ENCODE measurements at regions not wholly inside any gene's neighbourhood (a gene's known extent, or its start where the extent isn't known, plus 50 kb on each side); places are given as distances from the start of the nearest gene placed in this dataset.

DNA sequence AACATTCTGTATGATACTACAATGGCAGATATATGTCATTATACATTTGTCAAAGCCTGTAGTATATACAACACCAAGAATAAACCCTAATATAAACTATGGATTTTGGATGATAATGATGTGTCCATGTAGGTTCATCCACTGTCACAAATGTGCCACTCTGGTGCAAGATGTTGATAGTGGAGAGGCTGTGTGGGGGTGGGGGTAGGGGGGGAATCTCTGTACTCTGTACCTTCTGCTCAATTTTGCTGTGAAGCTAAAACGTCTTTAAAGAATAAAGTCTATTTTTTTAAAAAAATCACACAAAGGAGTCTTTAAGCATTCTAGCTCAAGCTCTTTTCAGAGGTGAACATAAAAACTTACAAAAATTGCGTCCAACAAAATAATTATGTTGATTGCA, 88.2 kb upstream of the ABI3BP start:
- no peak overlapping the region for H3K14ac ChIP-seq (ENCODE audit: low read length in 2 of 2)
- no peaks in the 10 kb centered on the region for H3K36me3 ChIP-seq (ENCODE audit: control insufficient read depth in 1 of 2, insufficient read depth in 2 of 2, low read depth in 1 of 2, low read length in 2 of 2)
- no peaks in the 10 kb centered on the region for H3K27me3 ChIP-seq (ENCODE audit: control insufficient read depth in 1 of 2, insufficient read depth in 1 of 2, low read length in 2 of 2)
- H3K18ac ChIP-seq (ENCODE audit: low read depth in 1 of 2, low read length in 2 of 2) = no peak overlapping the region
- no peak overlapping the region for H3K4ac ChIP-seq (ENCODE audit: low read depth in 1 of 2, low read length in 2 of 2)
- H2BK15ac ChIP-seq (ENCODE audit: low read depth, poor library complexity, severe bottlenecking) = no peak overlapping the region
- H4K91ac ChIP-seq (ENCODE audit: low read length) = no peak overlapping the region
- H2AK5ac ChIP-seq (ENCODE audit: low read length, severe bottlenecking) = no peak overlapping the region
- H4K8ac ChIP-seq (ENCODE audit: low read length) = no peak overlapping the region
- H3K4me2 ChIP-seq (ENCODE audit: low read length, poor library complexity, severe bottlenecking) = no peak overlapping the region
- no peaks in the 10 kb centered on the region for H3K9me3 ChIP-seq (ENCODE audit: control insufficient read depth, low read length)
- no peak overlapping the region for H3K27ac ChIP-seq (ENCODE audit: low read length, poor library complexity, severe bottlenecking)
- no peak overlapping the region for H2BK12ac ChIP-seq (ENCODE audit: low read length in 2 of 2)
- H2AFZ ChIP-seq (ENCODE audit: low read depth, low read length) = no peak overlapping the region
- no peaks in the 10 kb centered on the region for H3K79me1 ChIP-seq (replicated peaks; ENCODE audit: low read length, poor library complexity, severe bottlenecking)
- no peaks in the 10 kb centered on the region for H3K4me1 ChIP-seq (ENCODE audit: control insufficient read depth, insufficient read depth, low read depth, low read length)
- H2BK5ac ChIP-seq (ENCODE audit: low read depth, low read length, poor library complexity, severe bottlenecking) = no peak overlapping the region
- H3K9ac ChIP-seq (ENCODE audit: low read length) = no peak overlapping the region
- no peak overlapping the region for H2BK120ac ChIP-seq (ENCODE audit: low read depth, low read length)
- no peak overlapping the region for H3K4me3 ChIP-seq (ENCODE audit: insufficient read depth in 1 of 2, low read depth in 1 of 2, low read length in 2 of 2)
- no CpG with 5 or more reads among the region's 2 CpGs for WGBS
- no peak for DNase-seq
- no peak overlapping the region for H3K23ac ChIP-seq (ENCODE audit: low read length in 2 of 2)

DNA sequence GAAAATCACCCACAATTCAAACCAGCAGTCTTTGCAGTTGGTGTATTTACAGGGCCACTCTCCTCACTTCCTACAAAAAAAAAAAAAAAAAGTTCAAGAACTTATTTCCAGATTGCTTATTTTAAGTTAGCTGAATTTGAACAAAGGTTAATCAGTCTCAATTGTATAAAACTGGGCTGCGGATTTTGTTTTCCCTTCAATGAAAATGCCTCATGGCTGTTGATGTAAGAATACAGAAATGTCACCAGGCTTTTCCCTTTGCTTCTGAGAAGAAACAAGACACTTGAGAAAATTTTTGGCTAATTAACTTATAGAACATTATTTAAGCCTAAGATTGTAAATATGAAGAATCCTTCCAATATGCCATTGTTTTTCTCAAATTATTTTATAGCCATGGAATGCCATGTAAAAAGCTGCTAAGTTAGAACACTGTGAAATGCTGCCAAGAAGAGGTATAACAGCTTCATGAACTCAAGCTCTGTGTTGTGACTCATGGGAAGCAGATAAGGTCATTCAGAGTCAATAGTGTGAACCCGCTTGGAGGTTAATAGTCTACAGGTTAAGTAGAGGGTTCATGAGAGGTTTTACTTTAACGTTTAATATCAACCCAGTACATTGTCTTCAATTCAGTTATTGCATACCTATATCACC, 84.3 kb upstream of the ABI3BP start:
- H2AK5ac ChIP-seq (ENCODE audit: low read length, severe bottlenecking) = no peak overlapping the region
- H3K4me2 ChIP-seq (ENCODE audit: low read length, poor library complexity, severe bottlenecking) = no peak overlapping the region
- H3K4ac ChIP-seq (ENCODE audit: low read depth in 1 of 2, low read length in 2 of 2) = no peak overlapping the region
- no peaks in the 10 kb centered on the region for H3K36me3 ChIP-seq (ENCODE audit: control insufficient read depth in 1 of 2, insufficient read depth in 2 of 2, low read depth in 1 of 2, low read length in 2 of 2)
- H4K91ac ChIP-seq (ENCODE audit: low read length) = no peak overlapping the region
- WGBS = 100% methylated on average over 1 of the region's 3 CpGs
- no peak overlapping the region for H3K4me3 ChIP-seq (ENCODE audit: insufficient read depth in 1 of 2, low read depth in 1 of 2, low read length in 2 of 2)
- H2BK15ac ChIP-seq (ENCODE audit: low read depth, poor library complexity, severe bottlenecking) = no peak overlapping the region
- no peak overlapping the region for H3K9ac ChIP-seq (ENCODE audit: low read length)
- no peaks in the 10 kb centered on the region for H3K27me3 ChIP-seq (ENCODE audit: control insufficient read depth in 1 of 2, insufficient read depth in 1 of 2, low read length in 2 of 2)
- H3K9me3 ChIP-seq (ENCODE audit: control insufficient read depth, low read length) = peaks cover 6% of the 10 kb centered on the region
- H3K79me1 ChIP-seq (replicated peaks; ENCODE audit: low read length, poor library complexity, severe bottlenecking) = no peaks in the 10 kb centered on the region
- H4K8ac ChIP-seq (ENCODE audit: low read length) = no peak overlapping the region
- no peak overlapping the region for H3K27ac ChIP-seq (ENCODE audit: low read length, poor library complexity, severe bottlenecking)
- no peak overlapping the region for H3K18ac ChIP-seq (ENCODE audit: low read depth in 1 of 2, low read length in 2 of 2)
- no peak overlapping the region for H3K23ac ChIP-seq (ENCODE audit: low read length in 2 of 2)
- no peak overlapping the region for H2BK120ac ChIP-seq (ENCODE audit: low read depth, low read length)
- no peaks in the 10 kb centered on the region for H3K4me1 ChIP-seq (ENCODE audit: control insufficient read depth, insufficient read depth, low read depth, low read length)
- no peak overlapping the region for H2BK5ac ChIP-seq (ENCODE audit: low read depth, low read length, poor library complexity, severe bottlenecking)
- no peak overlapping the region for H2BK12ac ChIP-seq (ENCODE audit: low read length in 2 of 2)
- no peak overlapping the region for H3K14ac ChIP-seq (ENCODE audit: low read length in 2 of 2)
- no peak for DNase-seq
- no peak overlapping the region for H2AFZ ChIP-seq (ENCODE audit: low read depth, low read length)

DNA sequence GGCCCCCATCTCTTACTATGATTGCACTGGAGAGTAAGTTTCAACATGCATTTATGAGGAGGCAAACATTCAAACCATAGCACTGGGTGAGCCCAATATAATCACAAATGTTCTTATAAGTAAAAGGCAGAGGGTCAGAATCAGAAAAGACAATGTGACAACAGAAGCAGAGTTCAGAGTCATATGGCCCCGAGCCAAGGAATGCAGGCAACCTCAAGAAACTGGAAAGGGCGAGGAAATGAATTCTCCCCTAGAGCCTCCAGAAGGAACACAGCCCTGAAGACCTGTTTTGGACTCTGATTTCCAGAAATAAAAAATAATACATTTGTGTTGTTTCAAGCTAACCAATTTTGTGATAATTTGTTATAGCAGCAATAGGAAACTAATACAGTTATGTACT, 81.3 kb upstream of the ABI3BP start:
- Histone ChIP-seq H3K4me1 (ENCODE audit: control insufficient read depth, insufficient read depth, low read depth, low read length) (peaks cover 2% of the 10 kb centered on the region), H2BK120ac (ENCODE audit: low read depth, low read length) (no peak overlapping the region), H2AK5ac (ENCODE audit: low read length, severe bottlenecking) (no peak overlapping the region), H2BK12ac (ENCODE audit: low read length in 2 of 2) (no peak overlapping the region), H2BK15ac (ENCODE audit: low read depth, poor library complexity, severe bottlenecking) (no peak overlapping the region), H3K18ac (ENCODE audit: low read depth in 1 of 2, low read length in 2 of 2) (no peak overlapping the region), H3K79me1 (replicated peaks; ENCODE audit: low read length, poor library complexity, severe bottlenecking) (no peaks in the 10 kb centered on the region), H3K9ac (ENCODE audit: low read length) (no peak overlapping the region), H3K4ac (ENCODE audit: low read depth in 1 of 2, low read length in 2 of 2) (no peak overlapping the region), H3K27me3 (ENCODE audit: control insufficient read depth in 1 of 2, insufficient read depth in 1 of 2, low read length in 2 of 2) (no peaks in the 10 kb centered on the region), H2BK5ac (ENCODE audit: low read depth, low read length, poor library complexity, severe bottlenecking) (no peak overlapping the region), H3K23ac (ENCODE audit: low read length in 2 of 2) (no peak overlapping the region), H3K36me3 (ENCODE audit: control insufficient read depth in 1 of 2, insufficient read depth in 2 of 2, low read depth in 1 of 2, low read length in 2 of 2) (no peaks in the 10 kb centered on the region), H4K8ac (ENCODE audit: low read length) (no peak overlapping the region), H3K4me3 (ENCODE audit: insufficient read depth in 1 of 2, low read depth in 1 of 2, low read length in 2 of 2) (no peak overlapping the region), H3K4me2 (ENCODE audit: low read length, poor library complexity, severe bottlenecking) (no peak overlapping the region), H3K14ac (ENCODE audit: low read length in 2 of 2) (no peak overlapping the region), H2AFZ (ENCODE audit: low read depth, low read length) (no peak overlapping the region), H4K91ac (ENCODE audit: low read length) (no peak overlapping the region), H3K9me3 (ENCODE audit: control insufficient read depth, low read length) (peaks cover 6% of the 10 kb centered on the region), H3K27ac (ENCODE audit: low read length, poor library complexity, severe bottlenecking) (no peak overlapping the region)
- no peak for DNase-seq
- WGBS = 93% methylated on average over 2 of the region's 2 CpGs

DNA sequence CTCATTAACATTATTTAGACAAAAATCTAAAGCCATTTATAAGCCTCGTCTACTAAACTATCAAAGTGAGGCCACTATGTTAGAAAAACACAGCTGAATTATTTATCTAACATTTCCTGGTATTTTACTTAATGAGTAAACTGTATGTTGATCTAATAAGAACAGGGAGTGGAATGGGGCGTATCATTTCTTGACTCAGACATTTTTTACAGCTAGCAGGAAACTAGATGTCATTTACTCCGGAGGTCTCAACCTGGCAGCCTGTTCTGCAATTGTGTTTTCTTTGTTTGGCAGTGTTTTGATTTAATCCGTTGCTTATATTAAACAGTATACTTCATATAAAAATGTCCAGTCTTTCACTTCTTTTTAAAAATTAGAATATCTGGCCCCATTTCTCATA, 79.1 kb upstream of the ABI3BP start:
- 80% methylated on average over 1 of the region's 4 CpGs for whole genome bisulfite sequencing
- Histone ChIP-seq H3K9ac (ENCODE audit: low read length) (no peak overlapping the region), H3K18ac (ENCODE audit: low read depth in 1 of 2, low read length in 2 of 2) (no peak overlapping the region), H2BK120ac (ENCODE audit: low read depth, low read length) (no peak overlapping the region), H2BK5ac (ENCODE audit: low read depth, low read length, poor library complexity, severe bottlenecking) (no peak overlapping the region), H4K8ac (ENCODE audit: low read length) (no peak overlapping the region), H3K27ac (ENCODE audit: low read length, poor library complexity, severe bottlenecking) (no peak overlapping the region), H3K4me2 (ENCODE audit: low read length, poor library complexity, severe bottlenecking) (no peak overlapping the region), H2BK15ac (ENCODE audit: low read depth, poor library complexity, severe bottlenecking) (no peak overlapping the region), H4K91ac (ENCODE audit: low read length) (no peak overlapping the region), H3K27me3 (ENCODE audit: control insufficient read depth in 1 of 2, insufficient read depth in 1 of 2, low read length in 2 of 2) (no peaks in the 10 kb centered on the region), H2BK12ac (ENCODE audit: low read length in 2 of 2) (no peak overlapping the region), H3K4me1 (ENCODE audit: control insufficient read depth, insufficient read depth, low read depth, low read length) (peaks cover 2% of the 10 kb centered on the region), H2AK5ac (ENCODE audit: low read length, severe bottlenecking) (no peak overlapping the region), H3K79me1 (replicated peaks; ENCODE audit: low read length, poor library complexity, severe bottlenecking) (no peaks in the 10 kb centered on the region), H3K4ac (ENCODE audit: low read depth in 1 of 2, low read length in 2 of 2) (no peak overlapping the region), H3K14ac (ENCODE audit: low read length in 2 of 2) (no peak overlapping the region), H2AFZ (ENCODE audit: low read depth, low read length) (no peak overlapping the region), H3K36me3 (ENCODE audit: control insufficient read depth in 1 of 2, insufficient read depth in 2 of 2, low read depth in 1 of 2, low read length in 2 of 2) (no peaks in the 10 kb centered on the region), H3K4me3 (ENCODE audit: insufficient read depth in 1 of 2, low read depth in 1 of 2, low read length in 2 of 2) (no peak overlapping the region), H3K23ac (ENCODE audit: low read length in 2 of 2) (no peak overlapping the region), H3K9me3 (ENCODE audit: control insufficient read depth, low read length) (peaks cover 6% of the 10 kb centered on the region)
- DNase-seq = no peak
